ENCODE measurements at regions not wholly inside any gene's neighbourhood (a gene's known extent, or its start where the extent isn't known, plus 50 kb on each side); places are given as distances from the start of the nearest gene placed in this dataset.

DNA sequence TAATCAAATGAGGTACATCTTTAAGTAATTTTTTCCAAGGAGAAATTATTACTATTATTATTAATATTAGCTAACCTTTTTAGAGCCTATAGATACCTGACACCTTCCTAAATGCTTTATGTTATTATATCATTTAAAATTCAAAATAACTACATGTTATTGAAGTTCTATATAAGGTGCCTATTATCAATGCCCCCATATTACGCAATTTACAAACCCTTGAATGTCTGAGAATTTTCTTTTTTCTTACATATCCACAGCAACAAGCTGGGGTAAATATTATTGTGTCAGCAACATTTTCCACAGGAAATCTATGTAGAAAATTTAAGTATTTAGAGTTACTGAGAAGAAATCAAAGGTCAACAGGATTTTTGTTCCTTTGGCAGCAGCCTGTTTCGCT is 327.3 kb downstream of the NXPE2 start:
- H3K27ac ChIP-seq: no peak overlapping the region
- no peak overlapping the region for H3K4me3 ChIP-seq
- TF ChIP-seq, protein P1, sequence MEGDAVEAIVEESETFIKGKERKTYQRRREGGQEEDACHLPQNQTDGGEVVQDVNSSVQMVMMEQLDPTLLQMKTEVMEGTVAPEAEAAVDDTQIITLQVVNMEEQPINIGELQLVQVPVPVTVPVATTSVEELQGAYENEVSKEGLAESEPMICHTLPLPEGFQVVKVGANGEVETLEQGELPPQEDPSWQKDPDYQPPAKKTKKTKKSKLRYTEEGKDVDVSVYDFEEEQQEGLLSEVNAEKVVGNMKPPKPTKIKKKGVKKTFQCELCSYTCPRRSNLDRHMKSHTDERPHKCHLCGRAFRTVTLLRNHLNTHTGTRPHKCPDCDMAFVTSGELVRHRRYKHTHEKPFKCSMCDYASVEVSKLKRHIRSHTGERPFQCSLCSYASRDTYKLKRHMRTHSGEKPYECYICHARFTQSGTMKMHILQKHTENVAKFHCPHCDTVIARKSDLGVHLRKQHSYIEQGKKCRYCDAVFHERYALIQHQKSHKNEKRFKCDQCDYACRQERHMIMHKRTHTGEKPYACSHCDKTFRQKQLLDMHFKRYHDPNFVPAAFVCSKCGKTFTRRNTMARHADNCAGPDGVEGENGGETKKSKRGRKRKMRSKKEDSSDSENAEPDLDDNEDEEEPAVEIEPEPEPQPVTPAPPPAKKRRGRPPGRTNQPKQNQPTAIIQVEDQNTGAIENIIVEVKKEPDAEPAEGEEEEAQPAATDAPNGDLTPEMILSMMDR (IDR thresholded peaks at IDR 0.05): no peak
- DNase-seq (ENCODE audit: low spot score): no peak

DNA sequence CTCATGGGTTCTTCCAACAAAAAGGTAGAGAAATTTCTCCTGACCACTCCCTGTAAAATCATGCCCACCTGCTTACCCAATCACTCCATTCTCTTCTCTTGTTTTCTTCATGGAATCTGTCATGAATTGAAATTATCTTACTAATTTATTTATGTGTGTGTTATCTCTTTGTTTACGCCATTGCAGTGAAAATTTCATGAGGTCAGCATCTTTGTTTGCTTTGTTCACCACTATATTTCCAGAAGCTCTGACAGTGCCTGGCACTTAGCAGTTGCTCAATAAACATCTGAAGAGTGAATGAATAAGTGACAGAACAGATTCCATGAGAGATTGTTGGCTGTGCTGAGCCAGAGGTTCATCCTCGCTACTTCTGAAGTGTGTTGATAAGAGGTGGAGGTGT is 329.5 kb downstream of the NXPE2 start:
- H3K4me3 ChIP-seq: no peak overlapping the region
- TF ChIP-seq, protein P1 (IDR thresholded peaks at IDR 0.05): no peak
- no peak for DNase-seq (ENCODE audit: low spot score)
- H3K27ac ChIP-seq: no peak overlapping the region

DNA sequence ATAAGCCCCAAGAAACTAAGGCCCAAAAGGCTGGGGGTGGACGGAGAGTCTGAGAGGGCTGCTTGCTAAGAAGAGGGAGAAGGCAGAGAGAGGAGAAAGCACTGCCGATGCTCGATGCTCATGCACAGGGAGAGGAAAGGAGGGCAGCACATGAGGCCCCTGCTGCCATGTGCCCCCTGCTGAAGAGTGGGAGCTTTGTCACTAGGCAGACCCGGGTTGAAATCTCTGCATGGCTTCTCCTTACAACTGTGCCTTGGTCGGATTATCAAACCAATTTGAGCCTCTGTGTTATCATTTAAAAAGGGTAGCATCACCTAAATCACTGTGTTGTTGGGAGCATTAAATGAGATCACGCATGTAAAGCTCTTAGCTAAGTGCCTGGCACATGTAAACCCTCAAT is 330.5 kb downstream of the NXPE2 start:
- TF ChIP-seq, protein P1 (IDR thresholded peaks at IDR 0.05): no peak
- H3K27ac ChIP-seq: no peak overlapping the region
- no peak overlapping the region for H3K4me3 ChIP-seq
- no peak for DNase-seq (ENCODE audit: low spot score)

DNA sequence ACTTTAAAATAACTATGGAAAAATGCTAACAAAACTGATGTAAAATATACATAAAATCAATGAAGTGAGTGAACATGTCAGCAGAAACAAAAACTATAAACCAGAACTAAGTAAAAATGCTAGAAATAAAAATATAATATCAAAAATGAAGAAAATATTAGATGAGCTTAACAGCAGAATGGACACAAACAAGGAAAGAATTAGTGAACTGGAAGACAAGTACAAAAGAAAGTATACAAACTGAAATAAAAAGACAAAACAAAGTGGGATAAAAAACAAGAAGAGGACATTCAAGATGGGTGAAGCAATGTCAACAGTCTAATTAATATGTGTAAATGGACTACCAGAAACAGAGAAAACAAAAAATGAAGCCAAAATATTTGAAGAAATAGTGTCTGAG is 339.2 kb downstream of the NXPE2 start:
- Histone ChIP-seq H3K27ac (no peak overlapping the region), H3K4me3 (no peak overlapping the region)
- DNase-seq (ENCODE audit: low spot score): no peak
- TF ChIP-seq, protein P1 (IDR thresholded peaks at IDR 0.05): no peak

DNA sequence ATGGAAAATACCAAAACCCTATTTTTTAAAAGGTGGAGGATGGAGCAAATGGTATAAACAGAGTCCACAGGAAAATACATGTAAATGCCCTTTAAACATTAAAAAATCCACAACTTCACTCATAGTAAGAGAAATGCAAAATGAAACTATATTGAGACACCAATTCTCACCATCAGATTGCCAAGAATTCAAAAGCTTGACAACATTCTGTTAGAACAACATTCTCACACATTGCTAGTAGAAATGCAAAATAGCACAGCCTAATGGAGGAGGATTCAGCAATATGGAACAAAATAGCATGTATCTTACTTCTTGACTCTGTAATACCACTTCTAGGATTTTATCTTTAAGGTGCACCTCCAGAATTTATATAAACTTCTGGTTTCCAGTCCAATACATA is 351.8 kb downstream of the NXPE2 start:
- DNase-seq (ENCODE audit: low spot score): no peak
- Histone ChIP-seq H3K27ac (no peak overlapping the region), H3K4me3 (no peak overlapping the region)
- TF ChIP-seq, protein P1 (IDR thresholded peaks at IDR 0.05): no peak

DNA sequence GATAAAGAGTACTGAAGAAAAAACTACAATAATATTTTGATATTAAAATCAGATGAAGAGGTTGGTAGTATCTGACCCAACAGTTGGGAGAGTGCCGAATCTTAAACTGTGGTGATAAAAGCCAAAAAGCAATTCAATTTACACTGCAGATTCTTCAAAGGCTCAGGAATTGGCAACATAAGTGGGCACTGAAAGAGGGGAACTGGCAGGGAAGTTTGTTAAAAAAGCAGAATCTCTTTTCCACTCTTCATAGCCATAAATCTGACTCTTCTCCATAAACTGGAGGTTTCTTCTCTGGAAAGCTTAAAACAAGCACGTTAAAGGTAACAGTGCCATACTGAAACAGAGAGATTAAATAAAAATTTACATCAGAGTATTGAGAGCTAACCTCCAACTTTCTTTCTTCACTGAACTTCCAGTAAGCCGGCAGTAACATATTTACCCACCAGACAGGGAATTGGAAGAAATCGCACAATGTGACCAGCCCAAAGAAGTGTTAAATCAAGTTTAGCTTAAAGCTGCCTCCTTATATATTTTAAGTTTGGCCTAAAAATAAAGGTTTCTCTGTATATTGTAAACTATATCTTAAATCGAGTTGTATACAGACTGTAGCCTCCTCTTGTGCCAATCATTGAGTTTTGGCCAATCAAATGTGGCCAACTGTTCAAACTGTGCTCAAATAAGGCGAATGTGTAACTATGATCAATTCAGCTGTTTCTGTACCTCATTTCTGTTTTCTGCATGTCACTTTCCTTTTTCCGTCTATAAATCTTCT is 358.3 kb downstream of the NXPE2 start:
- Histone ChIP-seq H3K4me3 (no peak overlapping the region), H3K27ac (no peak overlapping the region)
- TF ChIP-seq, protein P1 (IDR thresholded peaks at IDR 0.05): no peak
- DNase-seq (ENCODE audit: low spot score): no peak

DNA sequence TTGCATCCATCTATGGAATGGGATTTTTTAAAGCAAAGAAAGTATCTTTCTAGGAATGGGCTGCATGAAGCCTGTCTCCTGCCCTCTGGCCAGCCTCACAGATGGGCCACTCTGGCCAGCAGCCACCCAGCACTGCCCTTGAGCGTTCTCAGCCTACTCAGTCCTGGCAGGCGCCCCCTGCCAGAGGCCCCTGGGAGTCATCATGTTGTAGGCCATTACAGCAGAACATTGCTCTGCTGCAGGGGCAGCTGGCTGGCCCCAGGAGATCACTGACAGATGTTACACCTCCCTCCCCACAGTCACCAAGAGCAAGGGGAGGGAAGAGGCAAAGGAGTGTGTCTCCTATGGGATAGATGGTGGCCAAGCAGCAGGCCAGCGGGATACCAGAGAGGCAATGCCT is 363.7 kb downstream of the NXPE2 start:
- TF ChIP-seq, protein P1 (IDR thresholded peaks at IDR 0.05): no peak
- DNase-seq (ENCODE audit: low spot score): no peak
- Histone ChIP-seq H3K27ac (no peak overlapping the region), H3K4me3 (no peak overlapping the region)
